Mesodermal cell (in vitro differentiated cells): ENCODE measurements at regions not wholly inside any gene's neighbourhood (a gene's known extent, or its start where the extent isn't known, plus 50 kb on each side); places are given as distances from the start of the nearest gene placed in this dataset.

Experiments used
- H3K27ac ChIP-seq: 2 replicates; pipeline ENCODE4 v1.7.0; 2013; ENCODE audit warnings: mild to moderate bottlenecking, low read depth, low read length, moderate library complexity; ENCODE audit not compliant: severe bottlenecking
- H3K36me3 ChIP-seq: 2 replicates; pipeline ENCODE4 v1.7.1; 2013; ENCODE audit warnings: mild to moderate bottlenecking, low read length, moderate library complexity; ENCODE audit not compliant: control insufficient read depth, insufficient read depth
- H3K4me1 ChIP-seq: one replicate; pipeline ENCODE4 v1.7.1; 2013; ENCODE audit warnings: mild to moderate bottlenecking, low read length; ENCODE audit not compliant: insufficient read depth, control insufficient read depth, poor library complexity, severe bottlenecking
- H3K4me3 ChIP-seq: 2 replicates; pipeline ENCODE4 v1.7.0; 2013; ENCODE audit warnings: low read length, control low read depth, mild to moderate bottlenecking; ENCODE audit not compliant: insufficient read depth, poor library complexity, severe bottlenecking; ENCODE audit errors: extremely low read depth
- H3K9me3 ChIP-seq: 2 replicates; pipeline ENCODE4 v1.7.1; 2013; ENCODE audit warnings: mild to moderate bottlenecking, low read length, moderate library complexity; ENCODE audit not compliant: control insufficient read depth
- WGBS, 2 experiments: methylation state at CpG; one replicate each; pipeline ENCODE4 v1.1.5; 2013; ENCODE audit warnings: missing lambda C conversion rate in 2 of 2; ENCODE audit not compliant: insufficient coverage in 2 of 2; 5-methylcytosine and 5-hydroxymethylcytosine counted together

DNA sequence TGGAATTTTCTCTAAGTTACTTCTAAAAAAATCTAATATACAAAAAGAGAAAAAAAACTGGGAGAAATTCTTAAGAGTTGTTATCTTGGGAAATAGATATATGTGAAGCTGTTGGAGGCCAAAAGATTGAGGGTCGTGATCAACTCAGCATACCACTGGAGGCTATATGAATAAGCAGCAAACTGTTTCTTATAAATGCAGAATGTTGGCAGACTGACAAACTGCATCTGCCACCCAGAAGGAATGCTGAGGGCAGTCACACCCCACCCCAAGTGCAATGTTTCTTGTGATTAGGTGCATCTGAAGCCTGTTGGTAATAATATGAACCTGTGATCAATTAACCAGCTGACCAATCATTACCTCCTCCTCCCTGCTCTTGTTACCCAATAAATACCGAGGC, 818.6 kb upstream of the MGAT4C start:
- peaks cover 11% of the 10 kb centered on the region for H3K9me3 ChIP-seq
- no peak overlapping the region for H3K4me3 ChIP-seq
- 75 to 83% methylated on average over 2 of the region's 2 CpGs for WGBS, 2 experiments
- H3K4me1 ChIP-seq = no peaks in the 10 kb centered on the region
- no peak overlapping the region for H3K27ac ChIP-seq
- H3K36me3 ChIP-seq = no peaks in the 10 kb centered on the region

DNA sequence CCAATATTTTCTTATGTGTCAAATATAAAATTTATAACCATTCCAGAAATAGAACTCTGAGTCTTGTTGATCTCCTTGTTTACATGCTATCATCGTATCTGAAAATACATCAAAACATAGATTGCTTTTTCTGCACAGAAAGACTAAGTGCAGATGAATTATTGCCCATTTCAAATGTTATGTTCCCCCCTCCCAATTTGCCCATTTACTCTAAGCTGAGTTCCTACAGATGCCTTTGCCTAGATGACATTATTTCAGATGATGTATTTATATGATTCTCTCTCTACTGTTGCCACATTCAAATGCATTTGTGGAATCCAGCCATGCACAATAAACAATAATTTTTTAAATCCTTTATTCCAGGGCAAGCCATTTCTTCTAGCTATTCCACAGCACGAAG, 810.1 kb upstream of the MGAT4C start:
- 100% methylated on average over 1 of the region's 2 CpGs; no CpG with 5 or more reads in 1 of the 2 experiments for WGBS, 2 experiments
- Histone ChIP-seq H3K27ac (no peak overlapping the region), H3K4me3 (no peak overlapping the region), H3K9me3 (no peaks in the 10 kb centered on the region), H3K4me1 (no peaks in the 10 kb centered on the region), H3K36me3 (no peaks in the 10 kb centered on the region)

DNA sequence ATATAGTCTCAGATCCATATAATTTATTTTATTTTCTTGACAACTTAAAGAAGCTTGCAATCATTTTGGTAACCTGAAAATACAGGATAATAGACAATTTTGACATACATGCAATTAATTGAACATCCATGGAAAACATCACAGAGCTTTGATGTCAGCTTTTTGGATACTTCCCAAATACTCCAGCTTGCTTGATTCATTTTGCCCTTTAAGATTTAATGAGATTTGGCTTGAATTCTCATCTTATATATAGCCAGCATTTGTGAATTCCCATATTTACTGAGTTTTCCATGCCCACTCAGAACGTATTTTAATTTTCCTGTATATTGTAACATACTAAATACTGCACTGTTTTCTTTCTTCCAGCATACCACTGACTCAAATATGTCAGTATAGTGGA, 803.0 kb upstream of the MGAT4C start:
- H3K27ac ChIP-seq = no peak overlapping the region
- H3K4me3 ChIP-seq = no peak overlapping the region
- H3K4me1 ChIP-seq = no peaks in the 10 kb centered on the region
- no CpG with 5 or more reads among the region's 1 CpG for WGBS, 2 experiments
- H3K9me3 ChIP-seq = no peaks in the 10 kb centered on the region
- no peaks in the 10 kb centered on the region for H3K36me3 ChIP-seq

DNA sequence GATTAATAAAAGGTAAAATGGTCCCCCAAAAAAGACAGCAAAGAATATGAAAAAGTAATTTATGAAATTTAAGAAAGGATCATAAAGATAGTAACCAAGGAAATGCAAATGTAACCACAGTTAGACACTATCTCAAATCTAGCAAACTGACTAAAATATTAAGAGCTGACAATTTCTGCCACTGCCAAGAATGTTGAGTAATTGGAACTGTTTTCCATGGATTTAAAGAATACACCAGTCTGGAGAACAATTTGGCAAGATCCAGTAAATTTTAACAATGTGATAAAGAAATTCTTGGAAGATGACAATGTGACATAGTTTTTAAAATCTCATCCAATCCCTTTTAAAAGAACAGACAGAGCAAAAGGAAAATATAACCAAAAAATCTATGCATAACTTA, 798.0 kb upstream of the MGAT4C start:
- H3K36me3 ChIP-seq = no peaks in the 10 kb centered on the region
- H3K4me1 ChIP-seq = no peaks in the 10 kb centered on the region
- H3K9me3 ChIP-seq = no peaks in the 10 kb centered on the region
- H3K4me3 ChIP-seq = no peak overlapping the region
- no peak overlapping the region for H3K27ac ChIP-seq

DNA sequence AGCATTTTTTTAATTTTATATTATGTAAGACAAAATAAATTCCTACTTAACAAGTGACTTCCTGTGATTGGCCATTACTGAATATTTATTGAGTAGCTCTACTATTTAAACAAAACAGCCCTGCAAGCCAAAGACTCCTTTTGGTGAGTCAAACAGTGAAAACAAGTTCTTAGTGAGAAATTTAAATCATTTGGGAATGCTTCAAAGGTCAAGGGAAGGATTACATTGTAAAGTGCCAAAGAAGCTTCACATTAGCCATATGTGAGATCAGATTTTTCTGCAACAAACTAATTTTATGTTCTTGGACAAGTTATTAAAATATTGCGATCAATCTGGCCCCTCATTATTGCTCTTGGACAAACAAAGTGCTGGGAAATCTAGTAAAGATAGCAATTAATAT, 795.4 kb upstream of the MGAT4C start:
- Histone ChIP-seq H3K9me3 (no peaks in the 10 kb centered on the region), H3K36me3 (no peaks in the 10 kb centered on the region), H3K4me3 (no peak overlapping the region), H3K4me1 (no peaks in the 10 kb centered on the region), H3K27ac (no peak overlapping the region)
- WGBS, 2 experiments = no CpG with 5 or more reads among the region's 1 CpG

DNA sequence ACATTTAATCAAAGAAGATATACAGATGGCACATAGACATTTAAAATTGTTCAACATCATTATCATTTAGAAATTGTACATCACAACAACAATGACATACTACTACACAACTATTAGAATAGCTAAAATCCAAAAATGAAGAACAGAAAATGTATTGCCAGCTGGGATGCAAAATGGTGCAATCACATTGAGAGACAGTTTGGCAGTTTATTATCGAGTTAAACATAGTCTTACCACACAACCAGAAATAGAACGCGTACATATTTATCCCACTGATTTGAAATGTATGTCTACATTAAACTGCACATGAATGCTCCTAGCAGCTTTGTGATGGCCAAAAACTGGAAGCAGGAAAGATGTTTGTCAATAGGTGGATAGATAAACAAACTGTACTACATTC, 791.5 kb upstream of the MGAT4C start:
- no CpG with 5 or more reads among the region's 3 CpGs for WGBS, 2 experiments
- Histone ChIP-seq H3K9me3 (no peaks in the 10 kb centered on the region), H3K4me1 (no peaks in the 10 kb centered on the region), H3K4me3 (no peak overlapping the region), H3K36me3 (no peaks in the 10 kb centered on the region), H3K27ac (no peak overlapping the region)

DNA sequence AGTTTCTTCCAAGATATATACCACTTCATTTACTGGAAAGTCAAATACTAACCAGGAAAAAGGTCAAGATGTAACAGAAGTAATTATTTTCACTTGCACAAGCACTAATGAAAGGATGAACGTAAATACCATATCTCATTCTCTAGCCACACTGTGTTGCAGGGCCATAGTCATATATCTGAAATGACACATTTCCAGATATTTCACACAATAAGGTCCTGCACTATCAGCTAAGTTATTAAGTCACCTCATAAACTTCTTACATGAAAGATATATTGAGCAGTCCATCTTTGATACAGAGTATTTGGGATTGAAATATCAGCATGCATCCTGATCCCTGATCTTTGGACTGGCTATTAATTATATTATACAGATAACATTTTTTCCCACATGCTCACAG, 783.3 kb upstream of the MGAT4C start:
- Histone ChIP-seq H3K4me1 (no peaks in the 10 kb centered on the region), H3K27ac (no peak overlapping the region), H3K4me3 (no peak overlapping the region), H3K36me3 (no peaks in the 10 kb centered on the region), H3K9me3 (no peaks in the 10 kb centered on the region)
- 100% methylated on average over 1 of the region's 1 CpG for WGBS, 2 experiments

DNA sequence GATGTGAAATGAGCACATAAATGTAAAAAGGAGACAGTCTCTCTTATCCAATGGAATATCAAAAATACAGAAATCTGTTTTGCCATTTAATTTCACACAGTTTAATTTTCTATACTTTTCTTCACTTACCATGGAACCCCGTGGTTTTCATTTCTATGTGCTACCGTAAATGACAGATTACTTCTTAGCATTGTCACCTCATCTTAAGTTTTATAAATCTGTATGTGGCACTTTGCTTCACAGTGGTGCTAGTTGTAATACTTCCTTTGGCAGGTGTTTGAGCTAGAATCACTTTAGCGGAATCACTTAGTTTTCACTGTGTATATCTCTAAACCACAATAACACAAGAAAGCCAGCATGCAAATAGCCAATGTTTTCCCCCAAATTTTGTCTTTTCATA, 781.9 kb upstream of the MGAT4C start:
- Histone ChIP-seq H3K36me3 (no peaks in the 10 kb centered on the region), H3K27ac (no peak overlapping the region), H3K9me3 (no peaks in the 10 kb centered on the region), H3K4me3 (no peak overlapping the region), H3K4me1 (no peaks in the 10 kb centered on the region)
- no CpG with 5 or more reads among the region's 3 CpGs for WGBS, 2 experiments

DNA sequence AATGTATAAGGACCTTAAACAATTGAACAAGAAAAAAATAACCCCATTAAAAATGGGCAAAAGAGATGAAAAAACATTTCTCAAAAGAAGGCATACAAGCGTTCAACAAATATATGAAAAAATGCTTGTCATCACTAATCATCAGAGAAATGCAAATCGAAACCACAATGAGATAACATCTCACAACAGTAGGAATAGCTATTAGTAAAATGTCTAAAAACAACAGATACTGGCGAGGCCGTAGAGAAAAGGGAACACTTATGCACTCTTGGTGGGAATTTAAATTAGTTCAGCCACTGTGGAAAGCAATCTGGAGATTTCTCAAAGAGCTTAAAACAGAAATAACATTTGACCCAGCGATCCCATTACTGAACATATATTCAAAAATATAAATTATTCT, 769.8 kb upstream of the MGAT4C start:
- Histone ChIP-seq H3K4me3 (no peak overlapping the region), H3K9me3 (no peaks in the 10 kb centered on the region), H3K36me3 (no peaks in the 10 kb centered on the region), H3K27ac (no peak overlapping the region), H3K4me1 (no peaks in the 10 kb centered on the region)
- 88% methylated on average over 2 of the region's 5 CpGs; no CpG with 5 or more reads in 1 of the 2 experiments for WGBS, 2 experiments

DNA sequence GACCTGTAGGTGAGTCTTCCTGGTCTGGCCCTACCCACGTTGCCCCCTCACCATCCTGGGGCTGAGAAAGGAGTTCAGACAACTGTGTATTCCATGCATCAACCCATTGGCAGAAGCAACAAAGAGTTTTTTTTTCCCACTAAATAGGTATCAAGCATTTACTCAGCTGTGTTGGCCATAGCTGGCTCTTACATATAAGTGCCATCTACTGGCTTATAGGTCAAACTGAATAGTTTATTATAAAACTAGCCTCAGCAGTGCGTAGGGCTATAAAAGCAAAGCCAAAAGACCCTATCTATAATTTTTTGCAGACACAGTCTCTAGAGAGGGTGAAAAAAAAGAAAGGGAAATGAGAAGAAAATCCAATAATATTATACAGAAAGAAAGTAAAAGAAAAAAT, 765.2 kb upstream of the MGAT4C start:
- H3K27ac ChIP-seq = no peak overlapping the region
- H3K4me1 ChIP-seq = no peaks in the 10 kb centered on the region
- 90% methylated on average over 1 of the region's 2 CpGs; no CpG with 5 or more reads in 1 of the 2 experiments for WGBS, 2 experiments

DNA sequence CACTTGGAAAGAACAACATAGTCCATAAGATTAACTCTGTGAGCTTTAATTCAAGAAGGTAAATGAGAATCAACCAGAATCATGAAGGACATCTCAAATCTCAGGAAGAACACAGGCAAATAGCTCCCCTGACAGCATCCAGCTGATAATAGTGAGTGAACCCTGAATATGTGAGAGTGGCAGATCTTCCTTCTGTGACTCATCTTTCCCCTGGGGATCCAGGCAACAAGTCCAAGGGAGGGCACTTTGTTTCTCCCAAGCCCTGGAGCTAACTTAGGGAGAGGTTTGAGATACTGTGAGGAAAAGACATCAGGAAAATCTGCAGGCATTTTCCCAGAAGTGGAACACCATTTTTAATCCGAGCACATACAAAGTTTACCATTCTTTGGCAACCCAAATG, 763.9 kb upstream of the MGAT4C start:
- Histone ChIP-seq H3K9me3 (no peaks in the 10 kb centered on the region), H3K4me3 (no peak overlapping the region), H3K4me1 (no peaks in the 10 kb centered on the region), H3K27ac (no peak overlapping the region), H3K36me3 (no peaks in the 10 kb centered on the region)
- 80 to 83% methylated on average over 1 of the region's 1 CpG for WGBS, 2 experiments

More for the DNA sequence above, 765.2 kb upstream of the MGAT4C start:
- no peaks in the 10 kb centered on the region for H3K36me3 ChIP-seq
- no peaks in the 10 kb centered on the region for H3K9me3 ChIP-seq
- no peak overlapping the region for H3K4me3 ChIP-seq

DNA sequence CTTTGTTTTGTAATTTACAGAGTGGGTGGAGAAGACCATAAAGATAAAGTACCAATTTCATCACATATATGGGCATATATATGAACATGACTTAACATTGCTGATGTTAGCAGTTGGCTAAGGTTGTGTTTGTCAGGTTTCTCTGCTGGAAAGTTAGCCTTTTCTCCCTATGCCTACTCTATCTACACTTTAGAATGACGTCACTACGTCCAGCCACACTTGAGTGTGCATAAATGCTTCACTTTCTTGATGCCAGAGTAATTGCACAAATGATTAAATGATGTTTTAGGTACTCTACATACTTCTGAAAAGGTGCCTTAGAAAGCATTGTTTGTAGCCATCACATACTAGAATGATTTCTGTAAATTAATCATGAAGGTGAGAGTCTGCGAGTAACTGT, 759.2 kb upstream of the MGAT4C start:
- no CpG with 5 or more reads among the region's 3 CpGs for WGBS, 2 experiments
- H3K4me3 ChIP-seq = no peak overlapping the region
- no peaks in the 10 kb centered on the region for H3K4me1 ChIP-seq
- H3K9me3 ChIP-seq = no peaks in the 10 kb centered on the region
- no peak overlapping the region for H3K27ac ChIP-seq
- H3K36me3 ChIP-seq = no peaks in the 10 kb centered on the region
